ENCODE measurements at regions not wholly inside any gene's neighbourhood (a gene's known extent, or its start where the extent isn't known, plus 50 kb on each side); places are given as distances from the start of the nearest gene placed in this dataset.

- no peak for DNase-seq
Measured at GRCh38 chr1:5311634-5312292, 657.4 kb downstream of the AJAP1 start.

- peak; percentile 22 for DNase-seq
Measured at GRCh38 chr1:5311147-5311546, 656.7 kb downstream of the AJAP1 start.

- no peak for DNase-seq
Measured at GRCh38 chr1:5308249-5308648, 653.8 kb downstream of the AJAP1 start.

- DNase-seq, result no peak
Measured at GRCh38 chr1:5304702-5305101, 650.3 kb downstream of the AJAP1 start.

GRCh38 chr1:5298376-5298775, 644.0 kb downstream of the AJAP1 start:
- no peak for DNase-seq

GRCh38 chr1:5297886-5298239, 643.5 kb downstream of the AJAP1 start:
- DNase-seq, result no peak

GRCh38 chr1:5297180-5297885, 642.9 kb downstream of the AJAP1 start:
- no peak for DNase-seq

GRCh38 chr1:5296557-5297179, 642.3 kb downstream of the AJAP1 start:
- no peak for DNase-seq

GRCh38 chr1:5296095-5296494, 641.7 kb downstream of the AJAP1 start:
- DNase-seq, result no peak

GRCh38 chr1:5291889-5292288, 637.5 kb downstream of the AJAP1 start:
- DNase-seq, result no peak

- DNase-seq, result no peak
Measured at GRCh38 chr1:5287178-5288150, 633.1 kb downstream of the AJAP1 start.

- peak; percentile 28 for DNase-seq
Measured at GRCh38 chr1:5286244-5286643, 631.8 kb downstream of the AJAP1 start.

GRCh38 chr1:5274527-5274926, 620.1 kb downstream of the AJAP1 start:
- no peak for DNase-seq

- no peak for DNase-seq
Measured at GRCh38 chr1:5273280-5274003, 619.0 kb downstream of the AJAP1 start.

GRCh38 chr1:5272325-5272724, 617.9 kb downstream of the AJAP1 start:
- DNase-seq, result no peak

- DNase-seq, result peak; percentile 43
Measured at GRCh38 chr1:5271264-5271663, 616.9 kb downstream of the AJAP1 start.

- no peak for DNase-seq
Measured at GRCh38 chr1:5269901-5270300, 615.5 kb downstream of the AJAP1 start.

GRCh38 chr1:5267603-5268235, 613.3 kb downstream of the AJAP1 start:
- no peak for DNase-seq

GRCh38 chr1:5265438-5266075, 611.1 kb downstream of the AJAP1 start:
- no peak for DNase-seq

- DNase-seq, result no peak
Measured at GRCh38 chr1:5264476-5264875, 610.1 kb downstream of the AJAP1 start.

- DNase-seq, result no peak
Measured at GRCh38 chr1:5256793-5257192, 602.4 kb downstream of the AJAP1 start.
